NCI-H524 (cell line): ENCODE measurements at regions not wholly inside any gene's neighbourhood (a gene's known extent, or its start where the extent isn't known, plus 50 kb on each side); places are given as distances from the start of the nearest gene placed in this dataset.

Experiments
- DNase-seq, 2 experiments: peaks; one replicate each; lab custom pipeline; 2025; lab: John Stamatoyannopoulos, UW

GRCh38 chr18:71729611-71730010 is 814.5 kb downstream of the CBLN2 start:
- no peak for DNase-seq

- DNase-seq, result no peak
Observed at GRCh38 chr18:71727909-71728308, 816.2 kb downstream of the CBLN2 start.

GRCh38 chr18:71725256-71725655 is 818.9 kb downstream of the CBLN2 start:
- DNase-seq, result no peak

- DNase-seq, result no peak
Observed at GRCh38 chr18:71707985-71708500, 836.1 kb downstream of the CBLN2 start.

- no peak for DNase-seq
Observed at GRCh38 chr18:71707400-71707799, 836.7 kb downstream of the CBLN2 start.

- no peak for DNase-seq
Observed at GRCh38 chr18:71689416-71690160, 854.6 kb downstream of the CBLN2 start.

GRCh38 chr18:71682591-71682990 is 861.6 kb downstream of the CBLN2 start:
- DNase-seq, result no peak

GRCh38 chr18:71678144-71678543 is 866.0 kb downstream of the CBLN2 start:
- no peak for DNase-seq

GRCh38 chr18:71673954-71674353 is 870.2 kb downstream of the CBLN2 start:
- DNase-seq, result no peak

- no peak for DNase-seq
Observed at GRCh38 chr18:71673498-71673897, 870.6 kb downstream of the CBLN2 start.

GRCh38 chr18:71666481-71666880 is 877.7 kb downstream of the CBLN2 start:
- DNase-seq, result no peak

- no peak for DNase-seq
Observed at GRCh38 chr18:71665131-71665530, 879.0 kb downstream of the CBLN2 start.

GRCh38 chr18:71643822-71644221 is 900.3 kb downstream of the CBLN2 start:
- no peak for DNase-seq

- no peak for DNase-seq
Observed at GRCh38 chr18:71630696-71631095, 913.4 kb downstream of the CBLN2 start.

- DNase-seq, result no peak
Observed at GRCh38 chr18:71625556-71626090, 918.5 kb downstream of the CBLN2 start.

- no peak for DNase-seq
Observed at GRCh38 chr18:71598374-71598773, 945.8 kb downstream of the CBLN2 start.

- no peak for DNase-seq
Observed at GRCh38 chr18:71597219-71597618, 946.9 kb downstream of the CBLN2 start.

GRCh38 chr18:71583252-71583651 is 960.9 kb downstream of the CBLN2 start:
- DNase-seq, result no peak

GRCh38 chr18:71554686-71555085 is 989.5 kb downstream of the CBLN2 start:
- no peak for DNase-seq

- no peak for DNase-seq
Observed at GRCh38 chr18:71541643-71542042, 1002.5 kb downstream of the CBLN2 start.

GRCh38 chr18:71529703-71530303 is 1014.3 kb downstream of the CBLN2 start:
- no peak for DNase-seq

- DNase-seq, result no peak
Observed at GRCh38 chr18:71523483-71524435, 1020.4 kb downstream of the CBLN2 start.
